OCI-LY1 (cell line): ENCODE measurements at regions not wholly inside any gene's neighbourhood (a gene's known extent, or its start where the extent isn't known, plus 50 kb on each side); places are given as distances from the start of the nearest gene placed in this dataset.

Source experiments
- H2AFZ ChIP-seq: fragments of 200-600 bp; sonication (generic), shearing (Covaris generic); 2 replicates; pipeline ENCODE4 v1.6.0; 2014; ENCODE audit warnings: antibody characterized with exemption, mild to moderate bottlenecking, low read length
- H3F3A ChIP-seq: fragments of 200-600 bp; sonication (generic), shearing (Covaris generic); 2 replicates; pipeline ENCODE4 v1.6.0; 2014; ENCODE audit warnings: mild to moderate bottlenecking, antibody characterized with exemption, low read length, moderate library complexity; ENCODE audit not compliant: insufficient read depth
- H3K27ac ChIP-seq: fragments of 200-600 bp; sonication (generic); 2 replicates; pipeline ENCODE4 v1.5.1; 2014; ENCODE audit warnings: low read length, mixed run types, mild to moderate bottlenecking, low read depth; ENCODE audit not compliant: poor library complexity, severe bottlenecking
- H3K27me3 ChIP-seq: fragments of 200-600 bp; sonication (generic); 2 replicates; pipeline ENCODE4 v1.6.0; 2014; ENCODE audit warnings: antibody characterized with exemption, mild to moderate bottlenecking, low read length, moderate library complexity; ENCODE audit not compliant: insufficient read depth
- H3K36me3 ChIP-seq: fragments of 200-600 bp; sonication (generic); 2 replicates; pipeline ENCODE4 v1.6.1; 2014; ENCODE audit warnings: mild to moderate bottlenecking, antibody characterized with exemption, low read length, moderate library complexity, mixed read lengths; ENCODE audit not compliant: insufficient read depth
- H3K4me1 ChIP-seq: fragments of 200-600 bp; sonication (generic); 2 replicates; pipeline ENCODE4 v1.5.1; 2014; ENCODE audit warnings: mild to moderate bottlenecking, low read length, moderate library complexity; ENCODE audit not compliant: insufficient read depth, severe bottlenecking
- H3K4me2 ChIP-seq: fragments of 200-600 bp; sonication (generic), shearing (Covaris generic); 2 replicates; pipeline ENCODE4 v1.6.1; 2014; ENCODE audit warnings: low read length
- H3K4me3 ChIP-seq: fragments of 200-600 bp; sonication (generic); 2 replicates; pipeline ENCODE4 v1.5.1; 2014; ENCODE audit warnings: low read length, low read depth, mild to moderate bottlenecking, mixed read lengths; ENCODE audit not compliant: poor library complexity, severe bottlenecking
- H3K79me2 ChIP-seq: fragments of 200-600 bp; shearing (Covaris generic); 2 replicates; pipeline ENCODE4 v1.6.1; 2016; ENCODE audit warnings: mixed run types, low read length, mixed read lengths; ENCODE audit not compliant: insufficient read depth
- H3K9ac ChIP-seq: fragments of 200-600 bp; sonication (generic), shearing (Covaris generic); 2 replicates; pipeline ENCODE4 v1.6.1; 2014; ENCODE audit warnings: mild to moderate bottlenecking, low read length, mixed read lengths
- H3K9me2 ChIP-seq: fragments of 200-600 bp; sonication (generic), shearing (Covaris generic); 2 replicates; pipeline ENCODE4 v1.6.1; 2014; ENCODE audit warnings: low read depth, mild to moderate bottlenecking, low read length, mixed read lengths
- H3K9me3 ChIP-seq: fragments of 200-600 bp; shearing (Covaris generic); 2 replicates; pipeline ENCODE4 v1.6.1; 2014; ENCODE audit warnings: low read length, mixed read lengths
- H4K20me1 ChIP-seq: fragments of 200-600 bp; sonication (generic), shearing (Covaris generic); 2 replicates; pipeline ENCODE4 v1.6.0; 2016; ENCODE audit warnings: mild to moderate bottlenecking, low read length; ENCODE audit not compliant: insufficient read depth
- EZH2 ChIP-seq: fragments of 200-600 bp; sonication (generic), shearing (Covaris generic); IDR thresholded peaks from 2 replicates; pipeline ENCODE4 v1.8.0; 2017; ENCODE audit warnings: borderline replicate concordance, mixed run types, mild to moderate bottlenecking, antibody characterized with exemption, low read length, moderate library complexity, mixed read lengths
- TF ChIP-seq, protein P1 (sequence below): fragments of 200-600 bp; sonication (generic), shearing (Covaris generic); IDR thresholded peaks from 2 replicates; pipeline ENCODE4 v1.5.1; 2017; ENCODE audit warnings: mild to moderate bottlenecking, antibody characterized with exemption, low read length, moderate library complexity, mixed read lengths

DNA sequence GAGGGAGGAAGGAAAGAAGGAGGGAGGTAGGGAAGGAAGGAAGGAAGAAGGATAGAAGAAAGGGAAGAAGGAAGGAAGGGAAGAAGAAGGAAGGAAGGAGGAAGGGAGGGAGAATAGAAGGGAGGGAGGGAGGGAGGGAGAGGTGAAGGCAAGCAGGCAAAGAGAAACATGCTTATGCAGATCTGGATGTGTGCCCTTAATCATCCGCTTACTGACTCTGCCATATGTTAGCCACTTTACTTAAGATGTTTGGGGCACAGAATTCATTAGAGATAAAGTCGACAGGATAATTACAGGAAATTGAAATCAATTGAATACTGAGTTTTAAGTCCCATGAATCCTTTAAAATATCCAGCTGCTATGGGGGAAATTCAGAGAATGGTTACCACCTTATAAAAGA, 334.2 kb downstream of the GRB14 start:
- TF ChIP-seq EZH2 = no peak
- TF ChIP-seq, protein P1, sequence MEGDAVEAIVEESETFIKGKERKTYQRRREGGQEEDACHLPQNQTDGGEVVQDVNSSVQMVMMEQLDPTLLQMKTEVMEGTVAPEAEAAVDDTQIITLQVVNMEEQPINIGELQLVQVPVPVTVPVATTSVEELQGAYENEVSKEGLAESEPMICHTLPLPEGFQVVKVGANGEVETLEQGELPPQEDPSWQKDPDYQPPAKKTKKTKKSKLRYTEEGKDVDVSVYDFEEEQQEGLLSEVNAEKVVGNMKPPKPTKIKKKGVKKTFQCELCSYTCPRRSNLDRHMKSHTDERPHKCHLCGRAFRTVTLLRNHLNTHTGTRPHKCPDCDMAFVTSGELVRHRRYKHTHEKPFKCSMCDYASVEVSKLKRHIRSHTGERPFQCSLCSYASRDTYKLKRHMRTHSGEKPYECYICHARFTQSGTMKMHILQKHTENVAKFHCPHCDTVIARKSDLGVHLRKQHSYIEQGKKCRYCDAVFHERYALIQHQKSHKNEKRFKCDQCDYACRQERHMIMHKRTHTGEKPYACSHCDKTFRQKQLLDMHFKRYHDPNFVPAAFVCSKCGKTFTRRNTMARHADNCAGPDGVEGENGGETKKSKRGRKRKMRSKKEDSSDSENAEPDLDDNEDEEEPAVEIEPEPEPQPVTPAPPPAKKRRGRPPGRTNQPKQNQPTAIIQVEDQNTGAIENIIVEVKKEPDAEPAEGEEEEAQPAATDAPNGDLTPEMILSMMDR = no peak
- Histone ChIP-seq H2AFZ (no peak overlapping the region), H3K36me3 (no peaks in the 10 kb centered on the region), H3K79me2 (no peaks in the 10 kb centered on the region), H3K9me3 (no peaks in the 10 kb centered on the region), H3K4me3 (no peak overlapping the region), H3K27ac (no peak overlapping the region), H3K4me2 (no peak overlapping the region), H3F3A (no peaks in the 10 kb centered on the region), H3K27me3 (no peaks in the 10 kb centered on the region), H3K9ac (no peak overlapping the region), H3K9me2 (no peaks in the 10 kb centered on the region), H3K4me1 (no peaks in the 10 kb centered on the region), H4K20me1 (no peaks in the 10 kb centered on the region)

DNA sequence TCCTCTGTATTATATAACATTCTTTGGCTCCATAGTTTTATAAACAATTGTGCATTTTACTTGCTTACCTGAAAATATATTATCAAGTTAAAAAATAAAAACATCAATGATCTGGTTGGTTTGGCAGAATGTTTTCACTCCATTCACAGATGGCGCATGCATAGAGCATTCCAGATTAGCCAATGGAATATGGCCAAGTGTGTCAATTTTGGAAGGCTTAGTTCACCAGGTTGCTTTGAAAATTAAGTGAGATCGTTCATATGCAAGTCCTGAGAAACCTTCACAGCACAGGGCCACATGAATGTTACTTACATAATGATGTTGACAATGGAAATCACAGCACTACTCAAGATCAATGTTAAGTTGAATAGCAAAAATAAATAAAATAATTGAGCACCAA, 335.7 kb downstream of the GRB14 start:
- no peaks in the 10 kb centered on the region for H3K27me3 ChIP-seq
- no peaks in the 10 kb centered on the region for H3K9me2 ChIP-seq
- H3K4me3 ChIP-seq = no peak overlapping the region
- H3K9me3 ChIP-seq = no peaks in the 10 kb centered on the region
- no peaks in the 10 kb centered on the region for H3K79me2 ChIP-seq
- no peak overlapping the region for H3K9ac ChIP-seq
- no peaks in the 10 kb centered on the region for H3K4me1 ChIP-seq
- H3K4me2 ChIP-seq = no peak overlapping the region
- TF ChIP-seq EZH2 = no peak
- TF ChIP-seq, protein P1 = no peak
- no peak overlapping the region for H3K27ac ChIP-seq
- no peaks in the 10 kb centered on the region for H4K20me1 ChIP-seq
- H2AFZ ChIP-seq = no peak overlapping the region
- no peaks in the 10 kb centered on the region for H3F3A ChIP-seq
- H3K36me3 ChIP-seq = no peaks in the 10 kb centered on the region

DNA sequence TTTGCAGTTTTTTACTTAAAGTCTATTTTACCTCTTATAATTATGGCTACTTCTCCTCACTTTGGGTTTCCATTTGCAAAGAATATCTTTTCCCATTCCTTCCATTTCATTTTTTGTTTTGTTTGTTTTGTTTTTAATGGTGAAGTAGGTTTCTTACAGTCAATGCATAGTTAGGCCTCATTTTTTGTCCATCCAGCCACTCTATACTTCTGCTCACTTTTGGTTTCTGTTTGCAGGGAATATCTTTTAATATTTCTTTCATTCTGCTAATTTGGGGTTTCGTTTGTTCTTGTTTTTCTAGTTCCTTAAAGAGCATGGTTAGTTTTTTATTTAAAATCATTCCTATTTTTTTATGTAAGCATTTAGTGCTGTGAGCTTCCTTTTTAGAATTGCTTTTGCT, 339.4 kb downstream of the GRB14 start:
- Histone ChIP-seq H3K27ac (no peak overlapping the region), H3F3A (no peaks in the 10 kb centered on the region), H3K4me2 (no peak overlapping the region), H4K20me1 (no peaks in the 10 kb centered on the region), H3K9ac (no peak overlapping the region), H3K79me2 (no peaks in the 10 kb centered on the region), H3K4me3 (no peak overlapping the region), H3K4me1 (no peaks in the 10 kb centered on the region), H3K9me2 (no peaks in the 10 kb centered on the region), H3K36me3 (no peaks in the 10 kb centered on the region), H2AFZ (no peak overlapping the region), H3K9me3 (no peaks in the 10 kb centered on the region), H3K27me3 (no peaks in the 10 kb centered on the region)
- no peak for TF ChIP-seq EZH2
- TF ChIP-seq, protein P1 = no peak
